ENCODE measurements at regions not wholly inside any gene's neighbourhood (a gene's known extent, or its start where the extent isn't known, plus 50 kb on each side); places are given as distances from the start of the nearest gene placed in this dataset.

DNA sequence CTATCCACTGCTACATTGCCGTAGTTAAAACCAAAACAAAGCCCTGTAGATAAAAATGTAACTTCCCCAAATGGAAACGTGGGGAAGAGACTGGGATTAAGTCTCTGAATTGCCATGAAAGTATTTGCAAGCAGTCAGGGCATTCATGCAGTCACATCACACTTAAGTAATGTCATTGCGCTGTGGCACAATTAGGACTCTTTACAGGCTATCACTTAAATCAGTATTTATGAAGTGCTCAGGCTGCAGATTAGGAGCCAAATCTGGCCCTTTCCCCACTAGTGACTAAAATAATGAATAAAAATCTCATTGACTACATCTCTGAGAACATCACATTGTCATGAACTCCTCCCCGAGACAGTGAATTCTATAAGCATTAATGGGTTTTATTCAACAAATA is 300.9 kb downstream of the ICOS start:
- H3K4me3 ChIP-seq (ENCODE audit: low read depth, low read length): no peak overlapping the region
- DNase-seq (ENCODE audit: low read depth): no peak
- TF ChIP-seq CTCF (IDR thresholded peaks at IDR 0.05; ENCODE audit: insufficient read depth, low read length): no peak

DNA sequence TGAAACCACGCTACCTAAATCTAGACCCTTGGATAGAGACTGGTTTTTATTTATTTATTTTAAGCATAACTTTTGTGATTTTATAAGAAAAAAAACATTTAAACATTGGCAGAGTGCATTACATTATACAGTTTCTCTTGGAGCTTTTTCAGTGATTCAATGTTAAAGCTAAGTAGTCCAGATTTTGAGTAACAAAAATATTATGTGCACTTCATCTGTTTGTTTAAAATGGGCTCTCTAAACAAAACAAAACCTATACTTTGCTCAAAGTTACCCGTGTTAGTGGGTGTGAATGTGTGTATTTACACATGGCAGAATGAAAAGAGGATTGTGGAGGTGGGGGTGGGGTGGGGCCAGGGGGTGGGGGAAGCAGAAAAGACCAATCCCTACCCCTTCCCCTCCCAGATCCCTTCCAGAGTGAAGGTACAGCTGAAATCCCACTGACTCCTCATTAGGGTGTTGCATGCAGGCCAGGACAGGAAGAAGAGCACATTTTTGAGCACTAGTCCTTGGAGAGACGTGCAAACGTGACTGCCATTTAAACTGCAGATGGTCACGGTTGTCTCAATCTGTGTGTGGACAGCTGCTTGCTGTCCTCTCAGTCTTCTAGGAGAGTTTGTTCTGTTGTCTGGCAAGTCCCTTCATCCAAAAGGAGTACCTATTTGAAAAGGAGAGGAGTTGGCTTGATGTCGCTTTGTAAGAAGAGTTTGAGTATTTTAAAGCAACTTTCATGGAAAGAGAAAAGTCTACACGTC is 303.0 kb downstream of the ICOS start:
- TF ChIP-seq CTCF (IDR thresholded peaks at IDR 0.05; ENCODE audit: insufficient read depth, low read length): no peak
- no peak overlapping the region for H3K4me3 ChIP-seq (ENCODE audit: low read depth, low read length)
- DNase-seq (ENCODE audit: low read depth): no peak

GRCh38 chr2:204240961-204241360 is 304.3 kb upstream of the PARD3B start:
- H3K4me3 ChIP-seq (ENCODE audit: low read depth, low read length): no peak overlapping the region
- no peak for DNase-seq (ENCODE audit: low read depth)
- TF ChIP-seq CTCF (IDR thresholded peaks at IDR 0.05; ENCODE audit: insufficient read depth, low read length): no peak

DNA sequence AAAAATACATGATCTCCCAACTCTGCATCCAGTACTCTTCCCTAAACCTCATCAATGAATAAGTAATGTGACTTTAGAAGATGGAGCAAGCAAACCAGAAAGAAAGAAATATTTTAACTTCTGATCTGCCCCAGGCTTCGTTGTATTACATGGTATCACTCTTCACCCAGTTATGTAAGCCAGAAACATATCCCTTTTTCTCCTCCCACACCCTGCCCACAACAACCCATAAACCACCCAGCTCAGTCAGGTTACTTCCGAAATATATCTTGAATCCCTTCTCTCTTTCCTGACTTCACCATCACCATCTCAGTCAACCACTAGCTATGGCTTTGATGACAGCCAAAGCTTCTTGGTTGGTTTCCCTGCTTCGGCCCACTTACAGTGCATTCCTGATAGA is 295.8 kb upstream of the PARD3B start:
- no peak for TF ChIP-seq CTCF (IDR thresholded peaks at IDR 0.05; ENCODE audit: insufficient read depth, low read length)
- DNase-seq (ENCODE audit: low read depth): no peak
- no peak overlapping the region for H3K4me3 ChIP-seq (ENCODE audit: low read depth, low read length)

- TF ChIP-seq CTCF (IDR thresholded peaks at IDR 0.05; ENCODE audit: insufficient read depth, low read length): no peak
- no peak overlapping the region for H3K4me3 ChIP-seq (ENCODE audit: low read depth, low read length)
- DNase-seq (ENCODE audit: low read depth): no peak
These were observed 294.6 kb upstream of the PARD3B start for GRCh38 chr2:204250692-204251091.

GRCh38 chr2:204251158-204251997 is 293.9 kb upstream of the PARD3B start:
- no peak overlapping the region for H3K4me3 ChIP-seq (ENCODE audit: low read depth, low read length)
- no peak for TF ChIP-seq CTCF (IDR thresholded peaks at IDR 0.05; ENCODE audit: insufficient read depth, low read length)
- DNase-seq (ENCODE audit: low read depth): no peak

Data from fibroblast of the aortic adventitia (primary cell).